ENCODE measurements at regions not wholly inside any gene's neighbourhood (a gene's known extent, or its start where the extent isn't known, plus 50 kb on each side); places are given as distances from the start of the nearest gene placed in this dataset.
A peak's percentile ranks its signal among the peaks of the same experiment; 100 is the strongest.

DNA sequence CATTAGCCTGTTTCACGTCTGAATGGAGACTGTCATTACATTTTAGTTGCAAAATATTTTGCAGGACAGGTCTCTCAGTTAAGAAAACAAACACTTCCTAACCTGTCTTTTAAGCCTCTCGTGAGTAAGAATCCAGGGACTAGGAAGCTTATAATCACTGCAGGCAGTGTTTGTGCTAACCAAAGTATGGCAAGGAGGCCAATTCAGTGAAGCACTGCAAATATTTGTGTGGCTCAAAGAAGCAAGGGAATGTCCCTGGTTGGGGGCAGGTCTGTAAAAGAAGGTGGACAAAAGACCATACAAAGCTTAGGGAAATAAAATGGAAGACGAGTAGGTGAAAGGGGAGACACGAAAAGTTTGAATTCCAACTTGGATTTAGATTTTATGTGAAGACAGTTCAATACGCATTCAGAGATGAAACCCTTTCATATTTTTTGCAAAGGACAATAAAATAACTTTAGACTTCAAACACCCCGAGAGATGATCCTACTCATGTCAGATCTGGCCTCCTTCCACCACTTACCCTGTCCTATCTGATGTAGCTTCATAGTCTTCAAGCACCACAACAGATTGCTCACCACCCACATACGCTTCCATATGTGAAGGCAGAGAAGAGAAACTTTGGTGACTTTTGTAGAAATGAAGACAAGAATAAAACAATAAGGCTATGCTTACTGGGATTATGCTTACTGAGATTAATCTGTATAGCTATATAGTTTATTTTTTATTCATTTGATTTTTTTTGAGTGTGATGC, 240.9 kb downstream of the TUSC7 start:
- Histone ChIP-seq H3K36me3 (no peaks in the 10 kb centered on the region), H3K27ac (peak overlapping the region in 1 of 3 donors; percentile 5), H3K4me3 (replicated peaks in 1 of 3) (no peak overlapping the region), H3K9me3 (no peaks in the 10 kb centered on the region), H3K4me1 (peaks cover 7 to 8% of the 10 kb centered on the region in 2 donors), H3K27me3 (no peaks in the 10 kb centered on the region)
- no peak for TF ChIP-seq POLR2A (IDR thresholded peaks at IDR 0.05)
- TF ChIP-seq, protein P1, sequence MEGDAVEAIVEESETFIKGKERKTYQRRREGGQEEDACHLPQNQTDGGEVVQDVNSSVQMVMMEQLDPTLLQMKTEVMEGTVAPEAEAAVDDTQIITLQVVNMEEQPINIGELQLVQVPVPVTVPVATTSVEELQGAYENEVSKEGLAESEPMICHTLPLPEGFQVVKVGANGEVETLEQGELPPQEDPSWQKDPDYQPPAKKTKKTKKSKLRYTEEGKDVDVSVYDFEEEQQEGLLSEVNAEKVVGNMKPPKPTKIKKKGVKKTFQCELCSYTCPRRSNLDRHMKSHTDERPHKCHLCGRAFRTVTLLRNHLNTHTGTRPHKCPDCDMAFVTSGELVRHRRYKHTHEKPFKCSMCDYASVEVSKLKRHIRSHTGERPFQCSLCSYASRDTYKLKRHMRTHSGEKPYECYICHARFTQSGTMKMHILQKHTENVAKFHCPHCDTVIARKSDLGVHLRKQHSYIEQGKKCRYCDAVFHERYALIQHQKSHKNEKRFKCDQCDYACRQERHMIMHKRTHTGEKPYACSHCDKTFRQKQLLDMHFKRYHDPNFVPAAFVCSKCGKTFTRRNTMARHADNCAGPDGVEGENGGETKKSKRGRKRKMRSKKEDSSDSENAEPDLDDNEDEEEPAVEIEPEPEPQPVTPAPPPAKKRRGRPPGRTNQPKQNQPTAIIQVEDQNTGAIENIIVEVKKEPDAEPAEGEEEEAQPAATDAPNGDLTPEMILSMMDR (IDR thresholded peaks at IDR 0.05), result no peak
- peak in 1 of 2 donors; percentile 18 for DNase-seq
- intact Hi-C loops (cut with DNase I), result no loop called here
- WGBS, 2 donors, result 53 to 54% methylated on average over 7 of the region's 7 CpGs

- no peak overlapping the region for H3K27ac ChIP-seq
- 65 to 76% methylated on average over 3 of the region's 3 CpGs for WGBS, 2 donors
Observed at GRCh38 chr3:116951610-116952009, 242.0 kb downstream of the TUSC7 start.

GRCh38 chr3:116958291-116958690, 248.7 kb downstream of the TUSC7 start:
- TF ChIP-seq POLR2A (IDR thresholded peaks at IDR 0.05), result no peak
- TF ChIP-seq, protein P1 (IDR thresholded peaks at IDR 0.05), result no peak
- H3K4me1 ChIP-seq, result no peaks in the 10 kb centered on the region
- H3K27ac ChIP-seq, result no peak overlapping the region
- intact Hi-C loops (cut with DNase I), result no loop called here
- no peaks in the 10 kb centered on the region for H3K9me3 ChIP-seq
- no peak overlapping the region for H3K4me3 ChIP-seq (replicated peaks in 1 of 3)
- 32 to 55% methylated on average over 3 of the region's 3 CpGs for WGBS, 2 donors
- DNase-seq, result no peak
- H3K36me3 ChIP-seq, result no peaks in the 10 kb centered on the region
- H3K27me3 ChIP-seq, result no peaks in the 10 kb centered on the region

More at GRCh38 chr3:116951610-116952009, 242.0 kb downstream of the TUSC7 start:
- TF ChIP-seq, protein P1 (IDR thresholded peaks at IDR 0.05), result no peak
- no peak for TF ChIP-seq POLR2A (IDR thresholded peaks at IDR 0.05)
- no peak overlapping the region for H3K4me3 ChIP-seq (replicated peaks in 1 of 3)
- H3K27me3 ChIP-seq, result no peaks in the 10 kb centered on the region
- no peaks in the 10 kb centered on the region for H3K9me3 ChIP-seq
- H3K36me3 ChIP-seq, result no peaks in the 10 kb centered on the region
- H3K4me1 ChIP-seq, result peaks cover 7 to 8% of the 10 kb centered on the region in 2 donors
- DNase-seq, result no peak
- intact Hi-C loops (cut with DNase I), result no loop called here

- Histone ChIP-seq H3K4me3 (replicated peaks in 1 of 3) (no peak overlapping the region), H3K9me3 (no peaks in the 10 kb centered on the region), H3K27ac (no peak overlapping the region), H3K4me1 (no peaks in the 10 kb centered on the region), H3K27me3 (no peaks in the 10 kb centered on the region), H3K36me3 (no peaks in the 10 kb centered on the region)
- TF ChIP-seq, protein P1 (IDR thresholded peaks at IDR 0.05), result no peak
- no peak for TF ChIP-seq POLR2A (IDR thresholded peaks at IDR 0.05)
- 88 to 90% methylated on average over 4 of the region's 4 CpGs for WGBS, 2 donors
- no peak for DNase-seq
- intact Hi-C loops (cut with DNase I), result no loop called here
Observed at GRCh38 chr3:116961106-116961505, 251.5 kb downstream of the TUSC7 start.

GRCh38 chr3:116963802-116964201, 254.2 kb downstream of the TUSC7 start:
- intact Hi-C loops (cut with DNase I), result no loop called here
- Histone ChIP-seq H3K9me3 (no peaks in the 10 kb centered on the region), H3K36me3 (no peaks in the 10 kb centered on the region), H3K27me3 (no peaks in the 10 kb centered on the region), H3K4me3 (replicated peaks in 1 of 3) (no peak overlapping the region), H3K4me1 (no peaks in the 10 kb centered on the region), H3K27ac (no peak overlapping the region)
- no peak for DNase-seq
- WGBS, 2 donors, result 78 to 86% methylated on average over 3 of the region's 3 CpGs
- no peak for TF ChIP-seq POLR2A (IDR thresholded peaks at IDR 0.05)
- TF ChIP-seq, protein P1 (IDR thresholded peaks at IDR 0.05), result no peak

All from thyroid gland (tissue), 4 donors.